GM21423 (cell line): ENCODE measurements at regions not wholly inside any gene's neighbourhood (a gene's known extent, or its start where the extent isn't known, plus 50 kb on each side); places are given as distances from the start of the nearest gene placed in this dataset.

Source experiments
- ATAC-seq: cut with Tn5 transposase; IDR thresholded peaks from one replicate; pipeline ENCODE4 v1.9.1; 2021; ENCODE audit warnings: mild to moderate bottlenecking, moderate library complexity; ENCODE audit not compliant: unreplicated experiment

DNA sequence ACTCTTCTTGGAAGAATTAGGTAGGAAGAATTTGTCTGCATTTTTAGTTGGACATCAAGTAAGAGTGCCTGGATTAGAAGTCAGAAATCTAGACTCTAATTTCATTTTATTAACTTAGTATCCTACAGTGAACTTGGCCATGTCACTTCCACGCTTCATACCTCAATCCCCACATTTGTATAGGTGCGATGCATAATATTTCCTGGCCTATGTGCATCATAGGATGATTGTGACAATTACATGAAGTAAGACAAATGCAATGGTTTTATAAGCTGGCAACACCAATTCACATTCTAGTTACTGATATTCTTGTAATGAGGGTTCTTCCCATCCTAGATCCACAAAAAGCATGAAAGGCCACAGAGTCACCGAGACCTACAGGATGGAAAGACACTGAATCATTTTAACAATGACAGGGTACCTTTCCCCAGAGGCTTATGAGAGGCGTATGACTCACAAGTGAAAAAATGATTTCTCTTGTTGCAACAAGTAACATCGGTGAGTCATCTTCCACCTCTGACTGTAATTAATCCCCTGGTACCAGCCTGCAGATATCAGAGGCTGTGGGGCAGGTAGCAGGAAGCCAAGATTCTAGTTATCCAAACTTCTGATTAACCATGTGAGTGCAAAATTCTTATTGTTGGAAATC lies 56.0 kb upstream of the OR5AK2 start:
- no peak for ATAC-seq

- ATAC-seq, result no peak
Measured at GRCh38 chr11:56923116-56923515, 65.6 kb upstream of the OR5AK2 start.

DNA sequence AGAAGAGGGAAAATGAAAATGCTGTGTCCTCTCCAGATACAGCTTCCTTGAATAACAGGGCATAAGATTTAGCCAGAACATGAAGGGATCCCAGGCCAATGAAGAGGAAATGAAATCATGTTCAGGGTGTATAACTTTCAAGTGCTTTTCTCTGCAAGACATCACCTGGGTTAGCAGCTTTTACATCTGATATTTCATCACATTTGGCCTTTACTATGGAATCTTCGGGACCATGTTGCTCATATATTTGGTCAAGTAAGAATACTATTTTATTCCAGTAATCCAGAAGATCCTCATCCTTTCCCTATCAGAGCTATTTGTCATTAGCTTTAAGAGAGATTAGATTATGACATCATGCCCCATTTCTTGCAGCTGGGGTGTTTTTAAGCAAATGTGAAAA lies 66.3 kb upstream of the OR5AK2 start:
- ATAC-seq, result no peak

GRCh38 chr11:56917708-56918400 lies 70.9 kb upstream of the OR5AK2 start:
- no peak for ATAC-seq

DNA sequence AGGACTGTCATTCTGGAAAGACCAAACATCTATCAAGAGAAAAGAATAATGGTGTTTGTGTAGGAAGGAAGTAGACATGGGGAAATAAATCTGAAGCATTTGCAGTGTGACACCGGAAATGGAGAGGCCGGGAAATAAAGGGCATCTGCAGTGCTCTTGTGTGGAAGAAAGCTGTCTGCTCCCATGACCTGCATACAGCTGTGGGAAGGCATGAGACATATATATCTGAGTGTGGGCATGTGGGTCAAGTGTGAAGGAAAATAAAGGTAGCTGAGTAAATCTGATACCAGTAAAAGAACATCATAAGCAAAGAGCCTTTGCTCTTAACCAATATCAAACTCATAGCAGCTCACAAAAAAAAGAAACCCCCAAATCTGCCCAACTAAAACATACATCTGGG lies 72.1 kb upstream of the OR5AK2 start:
- ATAC-seq, result no peak

- ATAC-seq, result no peak
Measured at GRCh38 chr11:56916162-56916561, 72.6 kb upstream of the OR5AK2 start.

DNA sequence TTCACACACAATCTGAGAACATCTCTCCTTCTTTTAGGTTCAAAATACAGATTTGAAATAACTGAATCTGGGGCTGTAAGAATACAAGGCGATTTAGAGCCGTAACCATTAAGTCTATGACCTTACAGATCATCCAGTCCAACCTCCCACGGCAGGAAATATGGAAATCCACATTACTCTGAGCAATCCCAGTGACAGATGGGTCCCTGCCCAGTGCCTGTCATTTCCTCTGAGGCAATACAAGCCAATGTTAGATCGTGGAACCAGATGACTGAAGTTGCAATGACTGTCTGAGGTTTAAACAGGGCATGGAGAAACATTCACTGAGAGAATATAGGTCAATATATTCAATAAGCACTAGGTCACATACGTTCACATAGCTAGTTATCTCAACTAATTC lies 77.4 kb upstream of the OR5AK2 start:
- ATAC-seq, result no peak

GRCh38 chr11:56910785-56911184 lies 77.9 kb upstream of the OR5AK2 start:
- no peak for ATAC-seq

- ATAC-seq, result no peak
Measured at GRCh38 chr11:56910046-56910773, 78.5 kb upstream of the OR5AK2 start.

GRCh38 chr11:56909563-56909962 lies 79.2 kb upstream of the OR5AK2 start:
- ATAC-seq, result no peak

- no peak for ATAC-seq
Measured at GRCh38 chr11:56909080-56909479, 79.6 kb upstream of the OR5AK2 start.

DNA sequence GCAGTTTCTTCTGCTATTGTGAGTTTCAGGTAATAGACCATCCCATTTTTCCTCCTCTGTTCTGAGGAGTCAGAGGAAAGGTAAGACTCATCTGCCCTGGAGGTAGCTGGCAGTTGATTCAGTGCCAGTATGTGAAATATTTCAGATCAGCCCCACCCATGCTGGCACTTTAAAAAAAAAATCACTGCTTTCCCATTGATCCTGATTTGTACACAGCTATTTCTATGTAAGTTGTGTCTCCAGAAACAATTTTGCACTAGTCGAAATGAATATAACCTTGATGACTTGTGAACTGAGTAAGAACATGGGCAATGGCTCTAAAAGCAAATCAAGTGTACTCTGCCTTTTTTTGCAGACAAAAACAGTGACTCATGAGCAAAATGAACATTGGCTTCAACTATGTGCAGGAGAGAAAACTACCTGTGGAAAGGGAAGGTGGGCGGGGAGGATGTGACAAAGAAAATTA lies 82.0 kb upstream of the OR5AK2 start:
- no peak for ATAC-seq

- no peak for ATAC-seq
Measured at GRCh38 chr11:56905936-56906335, 82.8 kb upstream of the OR5AK2 start.

- ATAC-seq, result no peak
Measured at GRCh38 chr11:56905442-56905841, 83.3 kb upstream of the OR5AK2 start.

DNA sequence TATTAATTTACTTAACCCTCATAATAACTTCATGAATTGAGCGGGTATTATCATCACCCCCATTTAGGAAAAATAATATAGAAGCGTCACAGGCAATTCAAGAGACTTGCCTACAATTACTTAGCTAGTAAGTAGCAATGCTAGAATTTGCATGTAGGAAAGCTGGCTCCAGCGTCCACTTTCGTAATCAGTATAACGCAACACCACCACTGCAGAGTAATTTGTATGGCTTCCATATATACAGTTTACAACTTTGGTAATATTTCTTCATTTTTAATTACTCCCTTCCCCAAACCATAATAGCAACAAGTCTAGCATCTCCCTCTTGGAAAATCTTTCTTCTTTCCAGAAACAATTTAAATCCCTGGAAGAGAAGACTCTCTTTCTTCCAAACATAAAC lies 89.9 kb upstream of the OR5AK2 start:
- ATAC-seq, result no peak

- no peak for ATAC-seq
Measured at GRCh38 chr11:56890584-56891305, 98.0 kb upstream of the OR5AK2 start.

GRCh38 chr11:56889986-56890385 lies 98.7 kb upstream of the OR5AK2 start:
- ATAC-seq, result no peak

- ATAC-seq, result no peak
Measured at GRCh38 chr11:56887940-56888339, 100.8 kb upstream of the OR5AK2 start.

DNA sequence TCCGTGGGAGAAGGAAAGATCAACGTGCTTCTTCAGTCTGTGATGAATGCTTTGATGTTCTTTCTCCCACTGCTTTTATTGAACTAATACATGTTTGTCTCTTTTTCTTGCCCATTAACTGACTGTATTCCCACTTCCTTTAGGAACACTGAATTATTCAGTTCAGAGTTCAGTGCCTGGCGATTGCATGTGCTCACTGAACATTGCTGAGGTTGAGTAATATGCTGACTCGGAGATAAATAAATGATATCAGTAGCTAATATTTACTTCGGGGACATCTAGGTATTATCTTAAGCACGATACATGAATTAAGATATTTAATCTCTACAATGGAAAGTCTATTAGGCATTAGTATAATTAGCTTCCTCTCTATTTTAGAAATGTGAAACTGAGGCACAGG lies 102.3 kb upstream of the OR5AK2 start:
- no peak for ATAC-seq

DNA sequence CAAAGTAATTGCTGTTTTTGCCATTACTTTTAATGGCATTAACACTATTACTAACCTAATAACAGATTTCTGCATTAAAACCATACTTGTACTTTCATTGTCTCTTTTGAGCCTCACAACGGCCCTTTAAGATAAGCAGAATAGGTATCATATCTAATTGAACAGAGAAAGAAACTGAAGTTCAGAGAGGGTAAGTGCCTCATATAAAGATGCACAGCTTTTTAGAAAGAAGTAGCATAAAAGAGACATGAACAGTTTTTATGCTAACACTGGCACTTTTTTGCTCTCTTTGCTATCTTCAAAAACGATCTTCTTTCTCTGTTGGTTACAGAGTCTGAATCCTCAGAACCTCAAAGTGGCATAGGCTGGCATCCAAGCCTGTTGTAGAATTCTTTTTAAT lies 102.9 kb upstream of the OR5AK2 start:
- no peak for ATAC-seq

DNA sequence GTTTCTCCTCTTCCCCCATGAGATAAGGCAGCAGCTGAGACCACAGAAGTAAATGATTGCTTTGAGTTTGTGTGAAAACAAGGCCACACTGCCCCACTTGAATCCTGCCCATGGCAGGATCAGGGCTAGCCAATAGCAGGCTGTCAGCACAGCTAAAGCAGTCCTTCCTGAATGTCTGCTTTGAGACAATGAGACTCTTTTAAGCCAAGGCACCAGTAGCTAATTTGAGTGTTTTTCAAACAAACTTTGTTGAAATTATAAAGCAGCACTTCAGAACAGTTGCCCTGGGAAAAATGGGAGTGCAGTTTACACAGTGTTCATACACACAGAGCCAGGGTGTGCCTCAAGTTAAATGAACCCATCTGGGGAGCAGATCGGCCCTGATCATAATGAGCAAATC lies 103.5 kb upstream of the OR5AK2 start:
- peak; percentile 59 for ATAC-seq
